ENCODE measurements at regions not wholly inside any gene's neighbourhood (a gene's known extent, or its start where the extent isn't known, plus 50 kb on each side); places are given as distances from the start of the nearest gene placed in this dataset.
"Not testable (repeated sequence)": the region's sequence is repeated elsewhere in the genome, so short reads cannot be mapped to it uniquely, and the experiment has no call there.

DNA sequence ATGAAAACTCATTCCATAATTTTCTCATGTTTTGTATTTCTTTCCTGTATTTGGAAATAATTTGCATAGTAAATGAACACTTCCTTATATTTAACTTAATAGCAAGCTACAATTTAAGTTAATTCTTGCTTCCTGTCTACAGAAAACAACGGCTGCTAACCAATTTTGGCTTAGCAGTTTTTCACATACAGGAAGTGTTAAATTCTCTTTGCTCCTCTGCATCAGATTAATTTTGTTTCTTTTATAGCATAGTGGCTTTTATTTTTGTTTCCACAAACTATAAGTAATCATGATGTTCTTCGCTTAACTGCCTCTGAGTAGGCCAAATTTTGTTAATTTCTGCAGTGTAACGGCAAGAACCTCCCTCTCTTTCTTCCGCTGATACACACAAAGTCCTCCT lies 182.9 kb downstream of the ALX1 start:
- Histone ChIP-seq H2AFZ (ENCODE audit: low read length) (no peak overlapping the region), H3K27ac (ENCODE audit: low read length) (no peak overlapping the region), H3K4me1 (ENCODE audit: low read length) (no peaks in the 10 kb centered on the region), H3K36me3 (replicated peaks; ENCODE audit: insufficient read depth, low read length) (no peaks in the 10 kb centered on the region), H3K9ac (ENCODE audit: low read length) (no peak overlapping the region), H3F3A (ENCODE audit: insufficient read depth, low read length) (no peaks in the 10 kb centered on the region), H3K9me3 (replicated peaks; ENCODE audit: insufficient read depth, low read length) (no peaks in the 10 kb centered on the region), H3K4me3 (ENCODE audit: low read length) (no peak overlapping the region), H3K9me2 (replicated peaks; ENCODE audit: insufficient read depth, low read length) (no peaks in the 10 kb centered on the region), H3K4me2 (ENCODE audit: low read depth, low read length) (no peak overlapping the region), H4K20me1 (ENCODE audit: insufficient read depth, low read length) (no peaks in the 10 kb centered on the region), H3K27me3 (replicated peaks; ENCODE audit: insufficient read depth, low read length) (no peaks in the 10 kb centered on the region), H3K79me2 (ENCODE audit: low read length) (no peaks in the 10 kb centered on the region)
- no peak for DNase-seq
- TF ChIP-seq, protein P1, sequence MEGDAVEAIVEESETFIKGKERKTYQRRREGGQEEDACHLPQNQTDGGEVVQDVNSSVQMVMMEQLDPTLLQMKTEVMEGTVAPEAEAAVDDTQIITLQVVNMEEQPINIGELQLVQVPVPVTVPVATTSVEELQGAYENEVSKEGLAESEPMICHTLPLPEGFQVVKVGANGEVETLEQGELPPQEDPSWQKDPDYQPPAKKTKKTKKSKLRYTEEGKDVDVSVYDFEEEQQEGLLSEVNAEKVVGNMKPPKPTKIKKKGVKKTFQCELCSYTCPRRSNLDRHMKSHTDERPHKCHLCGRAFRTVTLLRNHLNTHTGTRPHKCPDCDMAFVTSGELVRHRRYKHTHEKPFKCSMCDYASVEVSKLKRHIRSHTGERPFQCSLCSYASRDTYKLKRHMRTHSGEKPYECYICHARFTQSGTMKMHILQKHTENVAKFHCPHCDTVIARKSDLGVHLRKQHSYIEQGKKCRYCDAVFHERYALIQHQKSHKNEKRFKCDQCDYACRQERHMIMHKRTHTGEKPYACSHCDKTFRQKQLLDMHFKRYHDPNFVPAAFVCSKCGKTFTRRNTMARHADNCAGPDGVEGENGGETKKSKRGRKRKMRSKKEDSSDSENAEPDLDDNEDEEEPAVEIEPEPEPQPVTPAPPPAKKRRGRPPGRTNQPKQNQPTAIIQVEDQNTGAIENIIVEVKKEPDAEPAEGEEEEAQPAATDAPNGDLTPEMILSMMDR (IDR thresholded peaks at IDR 0.05; ENCODE audit: low read length): no peak
- no peak for TF ChIP-seq EZH2 (optimal IDR thresholded peaks at IDR 0.05; ENCODE audit: low read depth, low read length)
- no peak for TF ChIP-seq EZH2phosphoT487 (IDR thresholded peaks at IDR 0.05; ENCODE audit: low read length)

DNA sequence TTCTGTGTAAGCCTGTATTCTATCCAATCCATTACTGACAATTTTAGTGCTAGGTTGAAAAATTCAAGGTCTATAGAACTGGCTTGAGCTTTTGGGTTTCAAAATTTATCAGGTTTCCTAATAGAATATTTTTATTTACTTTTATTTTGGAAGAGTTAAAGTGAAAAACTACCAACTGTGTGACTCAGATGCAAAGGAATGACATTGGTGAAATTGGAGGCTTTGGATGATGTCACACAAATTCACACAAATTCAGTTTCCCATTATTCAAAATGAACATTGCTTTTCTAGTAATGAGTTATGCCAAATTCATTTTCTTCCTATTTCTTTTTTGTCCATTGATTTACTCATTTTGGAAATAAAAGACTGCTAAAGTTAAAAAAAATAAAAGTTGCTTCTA lies 186.9 kb downstream of the ALX1 start:
- H3K4me1 ChIP-seq (ENCODE audit: low read length): no peaks in the 10 kb centered on the region
- no peak for TF ChIP-seq EZH2phosphoT487 (IDR thresholded peaks at IDR 0.05; ENCODE audit: low read length)
- TF ChIP-seq EZH2 (optimal IDR thresholded peaks at IDR 0.05; ENCODE audit: low read depth, low read length): no peak
- TF ChIP-seq, protein P1 (IDR thresholded peaks at IDR 0.05; ENCODE audit: low read length): no peak

DNA sequence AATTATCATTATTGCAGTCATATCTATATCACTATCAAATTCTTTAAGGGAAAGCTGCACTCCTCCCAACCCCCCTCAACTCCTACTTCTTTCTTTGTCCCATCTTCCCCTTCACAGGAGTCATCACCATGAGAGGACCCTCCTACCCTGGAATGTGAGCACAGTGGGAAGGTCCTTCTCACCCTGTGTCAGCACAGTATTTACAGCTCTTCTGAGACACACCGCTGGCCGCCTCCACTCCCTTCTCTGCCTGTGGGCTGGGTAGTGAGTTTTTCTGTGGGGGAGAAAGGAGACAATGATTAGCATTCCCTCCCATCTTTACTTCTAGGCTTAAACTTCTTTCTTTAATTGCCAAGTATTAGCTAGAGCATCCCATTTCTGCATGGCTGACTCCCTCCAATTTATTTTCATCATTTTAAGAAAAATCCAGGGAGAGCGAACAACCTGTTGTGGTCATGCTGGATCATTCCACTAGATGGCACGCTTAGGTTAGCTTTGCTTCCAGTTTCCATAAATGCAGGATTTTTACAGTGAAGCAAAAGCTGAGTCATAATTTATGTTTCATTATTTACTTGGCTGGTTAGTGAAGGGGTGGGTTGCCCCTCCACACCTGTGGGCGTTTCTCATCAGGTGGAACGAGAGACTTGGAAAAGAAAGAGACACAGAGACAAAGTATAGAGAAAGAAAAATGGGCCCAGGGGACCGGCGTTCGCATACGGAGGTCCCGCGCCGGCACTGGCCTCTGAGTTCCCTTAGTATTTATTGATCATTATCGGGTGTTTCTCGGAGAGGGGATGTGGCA lies 188.5 kb downstream of the ALX1 start:
- Histone ChIP-seq H3K9ac (ENCODE audit: low read length) (peak overlapping the region; percentile 47; the same call in 1 of the 2 replicates), H3K27ac (ENCODE audit: low read length) (no peak overlapping the region), H3K79me2 (ENCODE audit: low read length) (no peaks in the 10 kb centered on the region), H3K4me3 (ENCODE audit: low read length) (peak overlapping the region; percentile 56), H2AFZ (ENCODE audit: low read length) (peak overlapping the region; percentile 79), H3K9me2 (replicated peaks; ENCODE audit: insufficient read depth, low read length) (no peaks in the 10 kb centered on the region), H3K9me3 (replicated peaks; ENCODE audit: insufficient read depth, low read length) (no peaks in the 10 kb centered on the region), H3F3A (ENCODE audit: insufficient read depth, low read length) (no peaks in the 10 kb centered on the region), H3K4me2 (ENCODE audit: low read depth, low read length) (peak overlapping the region; percentile 59), H3K4me1 (ENCODE audit: low read length) (no peaks in the 10 kb centered on the region), H3K27me3 (replicated peaks; ENCODE audit: insufficient read depth, low read length) (no peaks in the 10 kb centered on the region), H4K20me1 (ENCODE audit: insufficient read depth, low read length) (no peaks in the 10 kb centered on the region), H3K36me3 (replicated peaks; ENCODE audit: insufficient read depth, low read length) (no peaks in the 10 kb centered on the region)
- peak; percentile 69 for DNase-seq
- TF ChIP-seq, protein P1 (IDR thresholded peaks at IDR 0.05; ENCODE audit: low read length): peak; percentile 79
- TF ChIP-seq EZH2phosphoT487 (IDR thresholded peaks at IDR 0.05; ENCODE audit: low read length): no peak
- TF ChIP-seq EZH2 (optimal IDR thresholded peaks at IDR 0.05; ENCODE audit: low read depth, low read length): no peak

More for the DNA sequence above, 186.9 kb downstream of the ALX1 start:
- H3K4me2 ChIP-seq (ENCODE audit: low read depth, low read length): no peak overlapping the region
- no peaks in the 10 kb centered on the region for H3K27me3 ChIP-seq (replicated peaks; ENCODE audit: insufficient read depth, low read length)
- no peaks in the 10 kb centered on the region for H3K36me3 ChIP-seq (replicated peaks; ENCODE audit: insufficient read depth, low read length)
- no peaks in the 10 kb centered on the region for H3F3A ChIP-seq (ENCODE audit: insufficient read depth, low read length)
- no peak overlapping the region for H3K27ac ChIP-seq (ENCODE audit: low read length)
- no peaks in the 10 kb centered on the region for H3K9me3 ChIP-seq (replicated peaks; ENCODE audit: insufficient read depth, low read length)
- H3K9me2 ChIP-seq (replicated peaks; ENCODE audit: insufficient read depth, low read length): no peaks in the 10 kb centered on the region
- H2AFZ ChIP-seq (ENCODE audit: low read length): no peak overlapping the region
- no peaks in the 10 kb centered on the region for H4K20me1 ChIP-seq (ENCODE audit: insufficient read depth, low read length)
- no peaks in the 10 kb centered on the region for H3K79me2 ChIP-seq (ENCODE audit: low read length)
- DNase-seq: no peak
- H3K9ac ChIP-seq (ENCODE audit: low read length): no peak overlapping the region
- no peak overlapping the region for H3K4me3 ChIP-seq (ENCODE audit: low read length)

DNA sequence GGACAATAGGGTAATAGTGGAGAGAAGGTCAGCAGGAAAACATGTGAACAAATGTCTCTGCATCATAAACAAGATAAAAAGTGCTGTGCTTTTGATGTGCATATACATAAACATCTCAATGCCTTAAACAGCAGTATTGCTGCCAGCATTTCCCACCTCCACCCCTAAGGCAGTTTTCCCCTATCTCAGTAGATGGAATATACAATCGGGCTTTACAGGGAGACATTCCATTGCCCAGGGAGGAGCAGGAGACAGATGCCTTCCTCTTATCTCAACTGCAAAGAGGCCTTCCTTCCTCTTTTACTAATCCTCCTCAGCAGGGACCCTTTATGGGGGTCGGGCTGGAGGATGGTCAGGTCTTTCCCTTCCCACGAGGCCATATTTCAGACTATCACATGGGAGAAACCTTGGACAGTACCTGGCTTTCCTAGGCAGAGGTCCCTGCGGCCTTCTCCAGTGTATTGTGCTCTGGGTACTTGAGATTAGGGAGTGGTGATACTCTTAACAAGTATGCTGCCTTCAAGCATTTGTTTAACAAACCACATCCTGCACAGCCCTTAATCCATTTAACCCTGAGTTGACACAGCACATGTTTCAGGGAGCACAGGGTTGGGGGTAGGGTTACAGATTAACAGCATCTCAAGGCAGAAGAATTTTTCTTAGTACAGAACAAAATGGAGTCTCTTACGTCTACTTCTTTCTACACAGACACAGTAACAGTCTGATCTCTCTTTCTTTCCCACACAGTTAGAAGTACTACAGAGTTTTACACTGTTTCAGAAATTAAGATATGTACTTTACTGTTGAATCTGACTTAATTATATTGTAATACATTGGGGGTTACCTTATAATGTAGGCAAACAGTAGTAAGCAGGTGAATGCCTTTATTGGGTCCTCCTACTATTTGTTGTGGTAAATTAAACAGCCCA lies 189.4 kb downstream of the ALX1 start:
- Histone ChIP-seq H3K4me3 (ENCODE audit: low read length) (peak overlapping the region; percentile 56), H2AFZ (ENCODE audit: low read length) (peak overlapping the region; percentile 79), H3K4me2 (ENCODE audit: low read depth, low read length) (peak overlapping the region; percentile 59), H3K9ac (ENCODE audit: low read length) (peak overlapping the region; percentile 47; the same call in 1 of the 2 replicates)
- not testable (repeated sequence) for H3K9me2 ChIP-seq (replicated peaks; ENCODE audit: insufficient read depth, low read length); H4K20me1 ChIP-seq (ENCODE audit: insufficient read depth, low read length); H3F3A ChIP-seq (ENCODE audit: insufficient read depth, low read length); H3K27ac ChIP-seq (ENCODE audit: low read length); H3K4me1 ChIP-seq (ENCODE audit: low read length); H3K9me3 ChIP-seq (replicated peaks; ENCODE audit: insufficient read depth, low read length); H3K36me3 ChIP-seq (replicated peaks; ENCODE audit: insufficient read depth, low read length); H3K27me3 ChIP-seq (replicated peaks; ENCODE audit: insufficient read depth, low read length); H3K79me2 ChIP-seq (ENCODE audit: low read length)
- DNase-seq: peak; percentile 44

DNA sequence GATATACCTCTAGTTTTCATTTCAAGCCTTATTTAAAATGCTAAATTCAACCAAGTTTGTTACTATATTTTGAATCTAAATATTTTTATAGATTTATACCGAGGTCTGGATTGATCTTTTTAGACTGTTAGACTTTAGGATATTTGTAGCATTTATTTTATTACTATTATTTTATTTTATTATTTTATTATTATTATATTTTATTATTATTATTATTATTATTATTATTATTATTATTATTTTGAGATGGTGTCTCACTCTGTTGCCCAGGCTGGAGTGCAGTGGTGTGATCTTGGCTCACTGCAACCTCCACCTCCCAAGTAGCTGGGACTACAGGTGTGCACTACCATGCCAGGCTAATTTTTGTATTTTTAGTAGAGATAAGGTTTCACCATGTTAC lies 195.3 kb downstream of the ALX1 start:
- not testable (repeated sequence) for H3K36me3 ChIP-seq (replicated peaks; ENCODE audit: insufficient read depth, low read length); H2AFZ ChIP-seq (ENCODE audit: low read length)

More for the DNA sequence above, 195.3 kb downstream of the ALX1 start:
- H3K27me3 ChIP-seq (replicated peaks; ENCODE audit: insufficient read depth, low read length); H3K4me2 ChIP-seq (ENCODE audit: low read depth, low read length); H3K27ac ChIP-seq (ENCODE audit: low read length); H3F3A ChIP-seq (ENCODE audit: insufficient read depth, low read length); H3K9me3 ChIP-seq (replicated peaks; ENCODE audit: insufficient read depth, low read length); H3K9me2 ChIP-seq (replicated peaks; ENCODE audit: insufficient read depth, low read length); DNase-seq; H3K4me3 ChIP-seq (ENCODE audit: low read length); H4K20me1 ChIP-seq (ENCODE audit: insufficient read depth, low read length); H3K9ac ChIP-seq (ENCODE audit: low read length); H3K4me1 ChIP-seq (ENCODE audit: low read length); H3K79me2 ChIP-seq (ENCODE audit: low read length): not testable (repeated sequence)
